Endodermal cell (in vitro differentiated cells): ENCODE measurements at regions not wholly inside any gene's neighbourhood (a gene's known extent, or its start where the extent isn't known, plus 50 kb on each side); places are given as distances from the start of the nearest gene placed in this dataset.

Source experiments
- DNase-seq: peaks from one replicate; pipeline ENCODE4 v3.0.0-alpha.2; 2017
- H3K27ac ChIP-seq: 2 replicates; pipeline ENCODE4 v1.5.1; 2013; ENCODE audit warnings: mild to moderate bottlenecking, low read depth, low read length, moderate library complexity
- H3K27me3 ChIP-seq: 2 replicates; pipeline ENCODE4 v1.6.1; 2013; ENCODE audit warnings: mild to moderate bottlenecking, low read length, moderate library complexity; ENCODE audit not compliant: insufficient read depth, control insufficient read depth, poor library complexity, severe bottlenecking
- H3K36me3 ChIP-seq: 2 replicates; pipeline ENCODE4 v1.7.0; 2013; ENCODE audit warnings: mild to moderate bottlenecking, low read length, moderate library complexity; ENCODE audit not compliant: control insufficient read depth, insufficient read depth
- H3K4me1 ChIP-seq: one replicate; pipeline ENCODE4 v1.7.0; 2013; ENCODE audit warnings: low read length; ENCODE audit not compliant: control insufficient read depth, insufficient read depth
- H3K4me3 ChIP-seq: 2 replicates; pipeline ENCODE4 v1.5.1; 2013; ENCODE audit warnings: mild to moderate bottlenecking, low read length, moderate library complexity
- H3K9ac ChIP-seq: 2 replicates; pipeline ENCODE4 v1.6.1; 2013; ENCODE audit warnings: mild to moderate bottlenecking, low read length, moderate library complexity; ENCODE audit not compliant: poor library complexity, severe bottlenecking; ENCODE audit errors: extremely low read depth
- H3K9me3 ChIP-seq: 2 replicates; pipeline ENCODE4 v1.6.1; 2013; ENCODE audit warnings: mild to moderate bottlenecking, low read length, moderate library complexity; ENCODE audit not compliant: control insufficient read depth
- H3K27ac Mint-ChIP-seq: 2 replicates; pipeline ENCODE4 v1.8.0; 2020; ENCODE audit warnings: mixed read lengths
- H3K27me3 Mint-ChIP-seq: 2 replicates; pipeline ENCODE4 v1.8.0; 2021; ENCODE audit warnings: mild to moderate bottlenecking, mixed read lengths; ENCODE audit not compliant: insufficient read depth
- H3K36me3 Mint-ChIP-seq: 2 replicates; pipeline ENCODE4 v1.8.0; 2020; ENCODE audit warnings: low read depth, mixed read lengths
- H3K4me1 Mint-ChIP-seq: 2 replicates; pipeline ENCODE4 v1.8.0; 2020; ENCODE audit warnings: mixed read lengths
- H3K4me3 Mint-ChIP-seq: 2 replicates; pipeline ENCODE4 v1.8.0; 2020; ENCODE audit warnings: mild to moderate bottlenecking, moderate library complexity, mixed read lengths
- H3K9me3 Mint-ChIP-seq: 2 replicates; pipeline ENCODE4 v1.8.0; 2020; ENCODE audit warnings: mild to moderate bottlenecking, mixed read lengths
- CTCF ChIP-seq: fragments of 200-600 bp; sonication (generic); conservative IDR thresholded peaks from 2 replicates; pipeline ENCODE4 v1.5.0; 2021; ENCODE audit warnings: antibody characterized with exemption, mild to moderate bottlenecking
- WGBS, 2 experiments: methylation state at CpG; one replicate each; pipeline versions ENCODE4 v1.1.5 to v1.1.7; 2013; ENCODE audit warnings: missing lambda C conversion rate in 2 of 2, mixed read lengths in 1 of 2; ENCODE audit not compliant: insufficient coverage in 1 of 2, insufficient read length in 1 of 2; 5-methylcytosine and 5-hydroxymethylcytosine counted together

- DNase-seq = no peak
- 86 to 94% methylated on average over 1 of the region's 1 CpG for WGBS, 2 experiments
These were observed 164.7 kb downstream of the GNAT3 start for GRCh38 chr7:80347173-80347572.

DNA sequence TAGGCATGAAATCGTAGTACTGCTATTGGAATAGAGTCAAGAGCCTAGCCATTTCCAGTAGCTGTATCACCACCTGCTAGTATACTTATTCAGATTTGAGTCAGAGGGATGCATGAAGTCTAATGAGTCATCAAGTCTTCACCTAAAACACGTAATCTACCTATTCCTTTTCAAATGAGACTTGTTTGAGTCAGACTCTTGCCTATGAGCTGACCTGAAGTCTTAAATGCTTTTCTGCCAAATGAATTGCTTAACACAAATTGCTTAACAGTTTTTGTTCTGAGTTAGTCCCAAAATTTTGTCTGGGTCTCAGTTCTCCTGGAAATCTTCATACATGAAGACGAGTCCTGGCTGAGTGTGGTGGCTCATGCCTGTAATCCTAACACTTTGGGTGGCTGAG lies 165.2 kb downstream of the GNAT3 start:
- Histone ChIP-seq H3K27me3 (no peaks in the 10 kb centered on the region), H3K9me3 (no peaks in the 10 kb centered on the region), H3K4me3 (no peak overlapping the region), H3K9ac (no peak overlapping the region), H3K36me3 (no peaks in the 10 kb centered on the region), H3K4me1 (no peaks in the 10 kb centered on the region), H3K27ac (no peak overlapping the region)
- H3K27me3 Mint-ChIP-seq = no peaks in the 10 kb centered on the region
- H3K36me3 Mint-ChIP-seq = no peaks in the 10 kb centered on the region
- peaks cover 3% of the 10 kb centered on the region for H3K4me1 Mint-ChIP-seq
- no peak overlapping the region for H3K4me3 Mint-ChIP-seq
- no peak for DNase-seq
- TF ChIP-seq CTCF = no peak
- 88 to 91% methylated on average over 3 of the region's 3 CpGs for WGBS, 2 experiments
- H3K9me3 Mint-ChIP-seq = no peaks in the 10 kb centered on the region
- H3K27ac Mint-ChIP-seq = no peak overlapping the region

More at GRCh38 chr7:80347173-80347572, 164.7 kb downstream of the GNAT3 start:
- no peak overlapping the region for H3K27ac Mint-ChIP-seq
- Histone ChIP-seq H3K9ac (no peak overlapping the region), H3K27ac (no peak overlapping the region), H3K4me3 (no peak overlapping the region), H3K4me1 (no peaks in the 10 kb centered on the region), H3K9me3 (no peaks in the 10 kb centered on the region), H3K27me3 (no peaks in the 10 kb centered on the region), H3K36me3 (no peaks in the 10 kb centered on the region)
- H3K27me3 Mint-ChIP-seq = no peaks in the 10 kb centered on the region
- H3K4me3 Mint-ChIP-seq = no peak overlapping the region
- TF ChIP-seq CTCF = no peak
- H3K4me1 Mint-ChIP-seq = peaks cover 3% of the 10 kb centered on the region
- H3K9me3 Mint-ChIP-seq = no peaks in the 10 kb centered on the region
- H3K36me3 Mint-ChIP-seq = no peaks in the 10 kb centered on the region

- Mint-ChIP-seq H3K36me3 (no peaks in the 10 kb centered on the region), H3K9me3 (no peaks in the 10 kb centered on the region), H3K4me1 (peaks cover 31% of the 10 kb centered on the region), H3K27me3 (no peaks in the 10 kb centered on the region), H3K4me3 (peak overlapping the region; percentile 8), H3K27ac (peak overlapping the region; percentile 80)
- WGBS, 2 experiments = 75 to 76% methylated on average over 5 to 7 of the region's 7 CpGs
- peaks cover 10% of the 10 kb centered on the region for H3K4me1 ChIP-seq
- H3K9ac ChIP-seq = no peak overlapping the region
- no peaks in the 10 kb centered on the region for H3K27me3 ChIP-seq
- H3K27ac ChIP-seq = no peak overlapping the region
- H3K4me3 ChIP-seq = no peak overlapping the region
- TF ChIP-seq CTCF = no peak
- DNase-seq = no peak
- no peaks in the 10 kb centered on the region for H3K9me3 ChIP-seq
- H3K36me3 ChIP-seq = no peaks in the 10 kb centered on the region
These were observed 176.2 kb downstream of the GNAT3 start for GRCh38 chr7:80335511-80336231.
